Gastrocnemius medialis (tissue), 4 donors: ENCODE measurements at regions not wholly inside any gene's neighbourhood (a gene's known extent, or its start where the extent isn't known, plus 50 kb on each side); places are given as distances from the start of the nearest gene placed in this dataset.

ENCODE experiments used
- CTCF ChIP-seq, 5 experiments: fragments of 450-650 bp in 3 of 5; fragments of 200-600 bp in 2 of 5; sonication (generic) in 2 of 5; IDR thresholded peaks in 4 of 5; conservative IDR thresholded peaks in 1 of 5; 1 replicate in 4 of 5; 2 replicates in 1 of 5; pipeline ENCODE4 v1.5.1; 2016 to 2019; ENCODE audit warnings: antibody characterized with exemption in 5 of 5, mild to moderate bottlenecking in 3 of 5, moderate library complexity in 3 of 5
- POLR2A ChIP-seq, 2 donors: fragments of 450-650 bp; IDR thresholded peaks; one replicate each; pipeline ENCODE4 v1.6.1; 2017; ENCODE audit warnings: antibody characterized with exemption in 2 of 2, mild to moderate bottlenecking in 2 of 2, moderate library complexity in 2 of 2

GRCh38 chr13:31036731-31037695 lies 104.6 kb downstream of the TEX26 start:
- TF ChIP-seq CTCF (IDR thresholded peaks at IDR 0.05 in 4 of 5, conservative IDR thresholded peaks at IDR 0.05 in 1 of 5) = no peak
- TF ChIP-seq POLR2A (IDR thresholded peaks at IDR 0.05) = no peak
